Adrenal gland (tissue), 9 donors: ENCODE measurements at regions not wholly inside any gene's neighbourhood (a gene's known extent, or its start where the extent isn't known, plus 50 kb on each side); places are given as distances from the start of the nearest gene placed in this dataset.

Experiments used
- DNase-seq, 7 donors: peaks; one replicate each; pipeline ENCODE4 v3.0.0-alpha.2; 2019 to 2020
- H3K27ac ChIP-seq, 5 donors: fragments of 200-600 bp; sonication (generic) in 4 of 5; 1 replicate in 3 of 5; 2 replicates in 2 of 5; pipeline versions ENCODE4 v1.5.1 to v1.8.0; 2016 to 2020; ENCODE audit warnings: mild to moderate bottlenecking in 1 of 5
- H3K27me3 ChIP-seq: fragments of 200-600 bp; 2 replicates; pipeline ENCODE4 v1.8.0; 2021
- H3K36me3 ChIP-seq, 2 donors: fragments of 200-600 bp; replicated peaks in 1 of 2; 1 replicate in 1 of 2; 2 replicates in 1 of 2; pipeline versions ENCODE4 v1.5.1 to v1.8.0; 2018 to 2022
- H3K4me1 ChIP-seq, 2 donors: fragments of 200-600 bp; replicated peaks in 1 of 2; 1 replicate in 1 of 2; 2 replicates in 1 of 2; pipeline versions ENCODE4 v1.5.1 to v1.8.0; 2018 to 2021
- H3K4me3 ChIP-seq, 4 donors: fragments of 200-600 bp; sonication (generic) in 3 of 4; one replicate each; pipeline ENCODE4 v1.5.1; 2016 to 2018
- H3K9me3 ChIP-seq, 3 donors: fragments of 200-600 bp; sonication (generic) in 1 of 3; replicated peaks in 1 of 3; 1 replicate in 2 of 3; 2 replicates in 1 of 3; pipeline versions ENCODE4 v1.5.1 to v1.8.0; 2016 to 2021
- POLR2A ChIP-seq, 2 donors: fragments of 450-650 bp; IDR thresholded peaks; one replicate each; pipeline ENCODE4 v1.6.1; 2017; ENCODE audit warnings: antibody characterized with exemption in 2 of 2, mild to moderate bottlenecking in 2 of 2, moderate library complexity in 1 of 2
- WGBS, 4 donors: extraction: QIAGEN DNeasy Blood & Tissue Kit in 2 of 4; methylation state at CpG; one replicate each; pipeline versions ENCODE4 v1.1.5 to v1.1.7; 2013 to 2017; 5-methylcytosine and 5-hydroxymethylcytosine counted together
- intact Hi-C, 2 donors: fragments of 100-400 bp; cut with DNase I; formaldehyde crosslinking; loops; one replicate each; pipeline versions ENCODE4 v1.14.1 to v1.15.0; 2022 to 2023
- TF ChIP-seq, protein P1 (sequence below), 6 experiments: fragments of 450-650 bp in 4 of 6; fragments of 200-600 bp in 2 of 6; sonication (generic) in 1 of 6; IDR thresholded peaks; 1 replicate in 5 of 6; 2 replicates in 1 of 6; pipeline versions ENCODE4 v1.5.1 to v1.8.0; 2016 to 2021; ENCODE audit warnings: antibody characterized with exemption in 6 of 6, mild to moderate bottlenecking in 2 of 6, moderate library complexity in 1 of 6
- donor health status: healthy with polysubstance abuse.
- donor health status: Bipolar disorder and iron deficiency.
- donor health status: DM: yes; HTN: yes; CAD: no.
- donor health status: DM: no; HTN: no; CAD: no.
- donor health status: DM: no; HTN: no; CAD: no.

DNA sequence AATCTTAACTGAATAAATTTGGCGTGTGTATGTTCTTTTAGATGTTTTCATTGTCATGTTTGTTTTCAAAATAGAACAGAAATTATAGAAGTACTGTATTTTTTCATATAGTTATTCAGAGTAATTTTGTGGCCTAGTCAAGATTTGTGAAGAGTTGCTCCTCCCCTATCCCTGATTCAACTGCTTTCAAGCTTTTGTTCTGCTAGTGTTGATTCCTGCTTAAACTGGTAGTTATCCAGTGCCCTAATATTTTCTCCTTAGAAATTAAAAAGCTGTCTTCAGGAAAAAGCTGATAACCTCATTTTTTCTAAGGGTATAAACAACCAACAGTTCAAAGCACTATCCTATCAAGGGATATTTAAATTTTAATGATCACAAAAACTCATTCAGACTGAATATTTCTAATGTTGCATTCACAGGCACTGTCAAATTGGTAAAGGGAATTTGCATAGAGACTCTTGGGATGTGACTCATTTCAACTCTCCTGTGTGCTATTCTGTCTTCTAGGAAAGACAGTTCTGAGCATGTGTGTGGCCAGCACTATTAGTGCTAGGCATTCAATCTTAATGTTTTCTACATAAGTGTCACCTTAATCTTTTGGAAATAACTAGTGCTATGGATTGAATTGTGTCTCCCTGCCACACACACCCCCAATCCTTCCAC lies 1776.0 kb downstream of the LRRC4C start:
- Histone ChIP-seq H3K27ac (no peak overlapping the region), H3K27me3 (no peaks in the 10 kb centered on the region), H3K4me1 (no peaks in the 10 kb centered on the region), H3K4me3 (no peak overlapping the region), H3K9me3 (no peaks in the 10 kb centered on the region), H3K36me3 (no peaks in the 10 kb centered on the region)
- intact Hi-C loops, result no loop called here
- WGBS, 4 donors, result 56 to 80% (median 66%) methylated on average over 1 of the region's 1 CpG
- TF ChIP-seq POLR2A (IDR thresholded peaks at IDR 0.05), result no peak
- TF ChIP-seq, protein P1, sequence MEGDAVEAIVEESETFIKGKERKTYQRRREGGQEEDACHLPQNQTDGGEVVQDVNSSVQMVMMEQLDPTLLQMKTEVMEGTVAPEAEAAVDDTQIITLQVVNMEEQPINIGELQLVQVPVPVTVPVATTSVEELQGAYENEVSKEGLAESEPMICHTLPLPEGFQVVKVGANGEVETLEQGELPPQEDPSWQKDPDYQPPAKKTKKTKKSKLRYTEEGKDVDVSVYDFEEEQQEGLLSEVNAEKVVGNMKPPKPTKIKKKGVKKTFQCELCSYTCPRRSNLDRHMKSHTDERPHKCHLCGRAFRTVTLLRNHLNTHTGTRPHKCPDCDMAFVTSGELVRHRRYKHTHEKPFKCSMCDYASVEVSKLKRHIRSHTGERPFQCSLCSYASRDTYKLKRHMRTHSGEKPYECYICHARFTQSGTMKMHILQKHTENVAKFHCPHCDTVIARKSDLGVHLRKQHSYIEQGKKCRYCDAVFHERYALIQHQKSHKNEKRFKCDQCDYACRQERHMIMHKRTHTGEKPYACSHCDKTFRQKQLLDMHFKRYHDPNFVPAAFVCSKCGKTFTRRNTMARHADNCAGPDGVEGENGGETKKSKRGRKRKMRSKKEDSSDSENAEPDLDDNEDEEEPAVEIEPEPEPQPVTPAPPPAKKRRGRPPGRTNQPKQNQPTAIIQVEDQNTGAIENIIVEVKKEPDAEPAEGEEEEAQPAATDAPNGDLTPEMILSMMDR (IDR thresholded peaks at IDR 0.05), result no peak
- DNase-seq, result no peak

DNA sequence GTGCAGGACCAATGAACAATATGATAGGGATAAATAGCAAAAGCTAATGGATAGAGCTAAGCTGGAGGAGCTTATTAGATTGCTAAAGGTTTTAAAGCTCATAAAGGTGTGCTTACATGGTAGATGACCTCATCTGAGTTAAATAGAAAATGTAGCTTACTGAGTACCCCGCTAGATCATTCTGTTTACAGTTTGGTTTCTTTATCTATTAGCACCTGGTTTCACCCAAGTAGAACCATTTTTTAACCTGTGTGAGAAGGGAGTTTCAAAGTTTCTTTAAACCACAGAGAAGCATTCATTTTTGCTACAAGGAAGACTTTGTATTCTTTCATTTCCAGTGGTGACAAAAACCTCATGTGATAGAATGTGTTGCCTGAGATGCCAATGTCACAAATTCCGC lies 1778.0 kb downstream of the LRRC4C start:
- Histone ChIP-seq H3K27ac (no peak overlapping the region), H3K4me1 (no peaks in the 10 kb centered on the region), H3K27me3 (no peaks in the 10 kb centered on the region), H3K9me3 (no peaks in the 10 kb centered on the region), H3K4me3 (no peak overlapping the region), H3K36me3 (no peaks in the 10 kb centered on the region)
- intact Hi-C loops, result no loop called here
- no peak for TF ChIP-seq POLR2A (IDR thresholded peaks at IDR 0.05)
- TF ChIP-seq, protein P1 (IDR thresholded peaks at IDR 0.05), result no peak
- WGBS, 4 donors, result 59 to 91% (median 82%) methylated on average over 2 of the region's 2 CpGs
- no peak for DNase-seq

DNA sequence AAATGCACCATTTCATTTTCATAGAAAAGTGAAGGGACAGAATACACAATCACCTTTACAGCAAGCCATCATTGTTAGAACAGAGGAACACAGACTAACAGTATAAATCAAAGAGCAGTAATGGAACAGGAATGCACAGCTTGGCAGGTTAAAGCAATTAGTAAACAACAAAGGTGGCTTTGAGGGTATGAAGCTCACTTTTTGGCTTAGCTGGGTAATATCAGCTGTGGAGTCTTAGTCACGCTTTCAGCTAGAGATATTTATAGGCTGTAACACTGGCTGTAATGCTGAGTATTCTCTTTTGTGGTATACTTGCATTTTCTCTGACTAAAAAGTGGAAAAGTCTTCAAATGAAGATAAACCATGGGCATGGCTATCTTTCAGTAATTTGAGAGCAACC lies 1780.5 kb downstream of the LRRC4C start:
- no peaks in the 10 kb centered on the region for H3K27me3 ChIP-seq
- no peaks in the 10 kb centered on the region for H3K4me1 ChIP-seq
- intact Hi-C loops, result no loop called here
- DNase-seq, result no peak
- H3K9me3 ChIP-seq, result no peaks in the 10 kb centered on the region
- WGBS, 4 donors, result 52 to 65% (median 60%) methylated on average over 1 of the region's 1 CpG
- TF ChIP-seq POLR2A (IDR thresholded peaks at IDR 0.05), result no peak
- TF ChIP-seq, protein P1 (IDR thresholded peaks at IDR 0.05), result no peak
- H3K27ac ChIP-seq, result no peak overlapping the region
- H3K4me3 ChIP-seq, result no peak overlapping the region
- no peaks in the 10 kb centered on the region for H3K36me3 ChIP-seq

DNA sequence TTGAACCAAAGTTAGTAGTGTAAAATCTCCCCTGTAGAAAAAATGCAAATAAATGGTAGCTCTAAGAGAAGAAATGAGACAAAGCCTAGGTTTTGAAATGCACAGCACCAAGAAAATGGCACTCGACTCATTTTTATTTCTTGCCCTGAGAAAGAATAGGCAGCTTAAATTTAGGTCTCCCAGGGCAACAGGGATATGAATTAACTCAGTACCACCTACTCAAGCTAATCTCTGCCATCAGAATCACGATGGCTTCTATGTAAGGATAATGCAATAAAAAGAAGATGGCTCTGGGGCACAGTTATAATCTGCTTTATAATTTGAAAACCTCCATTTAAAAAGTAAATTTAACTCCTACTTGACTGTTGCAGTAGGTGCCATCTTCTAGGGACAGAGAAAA lies 1784.3 kb downstream of the LRRC4C start:
- H3K27ac ChIP-seq, result no peak overlapping the region
- H3K9me3 ChIP-seq, result no peaks in the 10 kb centered on the region
- TF ChIP-seq POLR2A (IDR thresholded peaks at IDR 0.05), result no peak
- TF ChIP-seq, protein P1 (IDR thresholded peaks at IDR 0.05), result no peak
- 60 to 75% (median 69%) methylated on average over 2 of the region's 2 CpGs for WGBS, 4 donors
- intact Hi-C loops, result no loop called here
- no peak overlapping the region for H3K4me3 ChIP-seq
- no peaks in the 10 kb centered on the region for H3K36me3 ChIP-seq
- no peak for DNase-seq
- H3K27me3 ChIP-seq, result no peaks in the 10 kb centered on the region
- no peaks in the 10 kb centered on the region for H3K4me1 ChIP-seq
